ENCODE measurements at regions not wholly inside any gene's neighbourhood (a gene's known extent, or its start where the extent isn't known, plus 50 kb on each side); places are given as distances from the start of the nearest gene placed in this dataset.

GRCh38 chr3:31445701-31446100 lies 87.0 kb upstream of the STT3B start:
- TF ChIP-seq CTCF (IDR thresholded peaks at IDR 0.05) (no peak), POLR2AphosphoS5 (IDR thresholded peaks at IDR 0.05) (no peak)
- no peaks in the 10 kb centered on the region for H3K36me3 ChIP-seq
- 88 to 100% methylated on average over 1 of the region's 1 CpG for WGBS, 2 donors (ENCODE audit: low coverage in 1 of 2)

GRCh38 chr3:31448035-31448881 lies 84.5 kb upstream of the STT3B start:
- no peak for ATAC-seq
- WGBS, 2 donors (ENCODE audit: low coverage in 1 of 2): no CpG with 5 or more reads among the region's 1 CpG
- no peaks in the 10 kb centered on the region for H3K36me3 ChIP-seq
- no peak overlapping the region for H3K4me3 ChIP-seq
- H3K9me3 ChIP-seq: peaks cover 0 to 5% (median 0%) of the 10 kb centered on the region in 3 donors
- no peak overlapping the region for H3K27ac ChIP-seq
- TF ChIP-seq EP300 (IDR thresholded peaks at IDR 0.05) (no peak), CTCF (IDR thresholded peaks at IDR 0.05) (peak in 1 of 4 experiments; percentile 33)
- no peaks in the 10 kb centered on the region for H3K27me3 ChIP-seq
- no peaks in the 10 kb centered on the region for H3K4me1 ChIP-seq

More at GRCh38 chr3:31445701-31446100, 87.0 kb upstream of the STT3B start:
- Histone ChIP-seq H3K27me3 (no peaks in the 10 kb centered on the region), H3K4me1 (no peaks in the 10 kb centered on the region), H3K9me3 (peaks cover 0 to 5% (median 0%) of the 10 kb centered on the region in 3 donors), H3K4me3 (no peak overlapping the region), H3K27ac (no peak overlapping the region)
- no peak for ATAC-seq

GRCh38 chr3:31448882-31449243 lies 83.9 kb upstream of the STT3B start:
- no CpG with 5 or more reads among the region's 1 CpG for WGBS, 2 donors (ENCODE audit: low coverage in 1 of 2)
- TF ChIP-seq POLR2AphosphoS5 (IDR thresholded peaks at IDR 0.05) (no peak), CTCF (IDR thresholded peaks at IDR 0.05) (no peak), EP300 (IDR thresholded peaks at IDR 0.05) (no peak), POLR2A (IDR thresholded peaks at IDR 0.05) (no peak)
- Histone ChIP-seq H3K27me3 (no peaks in the 10 kb centered on the region), H3K27ac (no peak overlapping the region), H3K9me3 (peaks cover 0 to 5% (median 0%) of the 10 kb centered on the region in 3 donors), H3K4me3 (no peak overlapping the region), H3K4me1 (no peaks in the 10 kb centered on the region), H3K36me3 (no peaks in the 10 kb centered on the region)
- no peak for ATAC-seq

- Histone ChIP-seq H3K27me3 (no peaks in the 10 kb centered on the region), H3K27ac (no peak overlapping the region), H3K36me3 (no peaks in the 10 kb centered on the region), H3K9me3 (peaks cover 0 to 5% (median 0%) of the 10 kb centered on the region in 3 donors), H3K4me3 (no peak overlapping the region), H3K4me1 (no peaks in the 10 kb centered on the region)
- WGBS, 2 donors (ENCODE audit: low coverage in 1 of 2): 92 to 100% methylated on average over 1 of the region's 1 CpG
- ATAC-seq: no peak
- no peak for TF ChIP-seq EP300 (IDR thresholded peaks at IDR 0.05)
- no peak for TF ChIP-seq CTCF (IDR thresholded peaks at IDR 0.05)
- TF ChIP-seq POLR2A (IDR thresholded peaks at IDR 0.05): no peak
- no peak for TF ChIP-seq POLR2AphosphoS5 (IDR thresholded peaks at IDR 0.05)
Observed at GRCh38 chr3:31449318-31449717, 83.4 kb upstream of the STT3B start.

- no peak overlapping the region for H3K4me3 ChIP-seq
- H3K9me3 ChIP-seq: peaks cover 0 to 5% (median 0%) of the 10 kb centered on the region in 3 donors
- no peak for ATAC-seq
- H3K27ac ChIP-seq: no peak overlapping the region
- no peaks in the 10 kb centered on the region for H3K36me3 ChIP-seq
- H3K4me1 ChIP-seq: no peaks in the 10 kb centered on the region
- H3K27me3 ChIP-seq: no peaks in the 10 kb centered on the region
- no peak for TF ChIP-seq POLR2A (IDR thresholded peaks at IDR 0.05)
- TF ChIP-seq EP300 (IDR thresholded peaks at IDR 0.05): no peak
- TF ChIP-seq POLR2AphosphoS5 (IDR thresholded peaks at IDR 0.05): no peak
- TF ChIP-seq CTCF (IDR thresholded peaks at IDR 0.05): no peak
Observed at GRCh38 chr3:31450345-31450744, 82.4 kb upstream of the STT3B start.
